ENCODE measurements at regions not wholly inside any gene's neighbourhood (a gene's known extent, or its start where the extent isn't known, plus 50 kb on each side); places are given as distances from the start of the nearest gene placed in this dataset.
"Not testable (repeated sequence)": the region's sequence is repeated elsewhere in the genome, so short reads cannot be mapped to it uniquely, and the experiment has no call there.

DNA sequence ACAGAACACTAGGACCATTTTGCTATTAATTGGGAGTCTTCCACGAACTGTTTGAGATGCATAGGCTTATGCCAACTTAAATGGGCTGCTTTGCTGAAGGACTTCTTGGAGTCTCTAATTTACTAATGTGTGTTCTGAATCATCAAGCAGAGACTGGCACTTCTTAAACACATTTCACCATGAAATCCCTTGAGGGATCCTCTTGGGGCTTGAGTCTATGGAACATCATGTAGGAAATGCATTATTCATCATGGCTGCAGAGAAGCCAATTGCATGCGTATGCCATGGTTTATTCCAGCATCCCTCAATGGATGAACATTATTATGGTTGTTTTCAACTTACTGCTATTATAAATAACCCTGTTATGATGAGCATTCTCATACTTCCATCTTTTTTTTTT, 73.4 kb downstream of the FGD2 start:
- Histone ChIP-seq H3K4me3 (ENCODE audit: low read depth, low read length) (no peak overlapping the region), H3K27me3 (ENCODE audit: control insufficient read depth, insufficient read depth, low read length) (no peaks in the 10 kb centered on the region), H3K4me1 (ENCODE audit: control insufficient read depth, insufficient read depth, low read length, poor library complexity, severe bottlenecking) (no peaks in the 10 kb centered on the region), H3K9me3 (ENCODE audit: control insufficient read depth in 2 of 2, low read length in 2 of 2) (no peaks in the 10 kb centered on the region), H3K27ac (ENCODE audit: insufficient read depth, low read length, poor library complexity, severe bottlenecking) (no peak overlapping the region), H3K36me3 (ENCODE audit: control insufficient read depth, insufficient read depth, low read length) (no peaks in the 10 kb centered on the region)
- DNase-seq (no peak), ATAC-seq (ENCODE audit: low read depth in 2 of 2) (no peak)
- Mint-ChIP-seq H3K27ac (no peak overlapping the region), H3K4me3 (no peak overlapping the region), H3K9me3 (no peaks in the 10 kb centered on the region), H3K4me1 (no peaks in the 10 kb centered on the region), H3K27me3 (peaks cover 15% of the 10 kb centered on the region), H3K36me3 (no peaks in the 10 kb centered on the region)

DNA sequence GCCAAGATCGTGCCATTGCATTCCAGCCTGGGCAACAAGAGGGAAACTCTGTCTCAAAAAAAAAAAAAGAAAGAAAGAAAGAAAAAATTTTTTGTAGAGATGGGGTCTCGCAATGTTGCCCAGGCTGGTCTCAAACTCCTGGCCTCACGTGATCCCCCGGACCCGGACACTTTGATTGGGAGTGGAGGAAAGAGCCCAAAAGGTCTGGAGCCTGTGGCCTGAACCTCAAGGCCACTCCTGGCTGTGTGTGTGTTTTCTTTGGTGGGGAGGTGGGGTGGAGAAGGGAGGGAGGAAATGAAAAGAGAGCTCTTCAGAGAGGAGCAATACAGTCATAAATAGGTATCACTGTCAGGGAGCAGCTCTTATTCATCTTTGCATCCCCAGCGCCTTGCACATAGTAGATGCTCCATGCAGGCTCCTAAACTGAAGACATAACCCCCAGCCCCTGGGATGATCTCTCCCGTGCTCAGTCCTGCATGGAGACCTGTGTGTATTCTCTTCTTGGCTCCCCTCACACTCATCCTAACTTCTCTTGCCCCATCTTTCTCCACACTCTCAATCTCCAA, 75.7 kb downstream of the FGD2 start:
- ATAC-seq (ENCODE audit: low read depth in 2 of 2): no peak
- Histone ChIP-seq H3K9me3 (ENCODE audit: control insufficient read depth in 2 of 2, low read length in 2 of 2) (no peaks in the 10 kb centered on the region), H3K4me3 (ENCODE audit: low read depth, low read length) (no peak overlapping the region), H3K27ac (ENCODE audit: insufficient read depth, low read length, poor library complexity, severe bottlenecking) (no peak overlapping the region), H3K4me1 (ENCODE audit: control insufficient read depth, insufficient read depth, low read length, poor library complexity, severe bottlenecking) (no peaks in the 10 kb centered on the region), H3K27me3 (ENCODE audit: control insufficient read depth, insufficient read depth, low read length) (no peaks in the 10 kb centered on the region), H3K36me3 (ENCODE audit: control insufficient read depth, insufficient read depth, low read length) (no peaks in the 10 kb centered on the region)
- H3K36me3 Mint-ChIP-seq: no peaks in the 10 kb centered on the region
- H3K9me3 Mint-ChIP-seq: no peaks in the 10 kb centered on the region
- H3K27me3 Mint-ChIP-seq: peaks cover 17% of the 10 kb centered on the region
- H3K27ac Mint-ChIP-seq: no peak overlapping the region
- no peak for DNase-seq
- no peaks in the 10 kb centered on the region for H3K4me1 Mint-ChIP-seq
- H3K4me3 Mint-ChIP-seq: no peak overlapping the region

DNA sequence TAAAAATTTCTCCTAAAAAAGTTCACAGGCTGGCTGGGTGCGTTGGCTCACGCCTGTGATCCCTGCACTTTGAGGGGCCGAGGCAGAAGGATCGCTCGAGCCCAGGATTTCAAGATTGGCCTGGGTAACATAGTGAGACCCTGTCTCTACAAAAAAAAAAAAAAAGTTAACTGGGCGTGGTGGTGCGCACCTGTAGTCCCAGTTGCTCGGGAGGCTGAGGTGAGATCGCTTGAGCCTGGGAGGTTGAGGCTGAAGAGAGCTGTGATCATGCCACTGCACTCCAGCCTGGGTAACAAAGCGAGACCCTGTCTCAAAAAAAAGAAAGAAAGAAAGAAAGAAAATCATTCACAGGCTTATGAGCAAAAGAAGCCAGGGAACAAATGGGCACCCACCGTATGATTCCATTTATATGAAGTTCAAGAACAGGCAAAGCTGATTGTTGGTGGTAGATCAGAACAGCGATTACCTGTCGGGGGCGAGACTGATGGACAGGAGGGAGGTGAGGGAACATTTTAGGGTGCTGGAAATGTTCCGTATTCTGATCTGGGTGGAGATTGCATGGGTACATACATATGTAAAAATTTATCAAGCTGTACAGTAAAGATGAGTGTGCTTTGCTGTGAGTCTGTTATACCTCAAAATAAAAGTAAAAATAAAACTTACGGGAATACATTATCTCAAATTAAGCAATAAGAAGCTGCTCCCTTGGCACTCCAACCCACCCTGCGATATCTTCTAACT, 77.1 kb downstream of the FGD2 start:
- Mint-ChIP-seq H3K27ac (no peak overlapping the region), H3K4me1 (no peaks in the 10 kb centered on the region), H3K36me3 (no peaks in the 10 kb centered on the region), H3K27me3 (peaks cover 17% of the 10 kb centered on the region), H3K9me3 (no peaks in the 10 kb centered on the region), H3K4me3 (no peak overlapping the region)
- no peak for DNase-seq
- Histone ChIP-seq H3K9me3 (ENCODE audit: control insufficient read depth in 2 of 2, low read length in 2 of 2) (no peaks in the 10 kb centered on the region), H3K36me3 (ENCODE audit: control insufficient read depth, insufficient read depth, low read length) (no peaks in the 10 kb centered on the region), H3K27me3 (ENCODE audit: control insufficient read depth, insufficient read depth, low read length) (no peaks in the 10 kb centered on the region), H3K4me1 (ENCODE audit: control insufficient read depth, insufficient read depth, low read length, poor library complexity, severe bottlenecking) (no peaks in the 10 kb centered on the region), H3K27ac (ENCODE audit: insufficient read depth, low read length, poor library complexity, severe bottlenecking) (no peak overlapping the region), H3K4me3 (ENCODE audit: low read depth, low read length) (no peak overlapping the region)
- ATAC-seq (ENCODE audit: low read depth in 2 of 2): no peak

DNA sequence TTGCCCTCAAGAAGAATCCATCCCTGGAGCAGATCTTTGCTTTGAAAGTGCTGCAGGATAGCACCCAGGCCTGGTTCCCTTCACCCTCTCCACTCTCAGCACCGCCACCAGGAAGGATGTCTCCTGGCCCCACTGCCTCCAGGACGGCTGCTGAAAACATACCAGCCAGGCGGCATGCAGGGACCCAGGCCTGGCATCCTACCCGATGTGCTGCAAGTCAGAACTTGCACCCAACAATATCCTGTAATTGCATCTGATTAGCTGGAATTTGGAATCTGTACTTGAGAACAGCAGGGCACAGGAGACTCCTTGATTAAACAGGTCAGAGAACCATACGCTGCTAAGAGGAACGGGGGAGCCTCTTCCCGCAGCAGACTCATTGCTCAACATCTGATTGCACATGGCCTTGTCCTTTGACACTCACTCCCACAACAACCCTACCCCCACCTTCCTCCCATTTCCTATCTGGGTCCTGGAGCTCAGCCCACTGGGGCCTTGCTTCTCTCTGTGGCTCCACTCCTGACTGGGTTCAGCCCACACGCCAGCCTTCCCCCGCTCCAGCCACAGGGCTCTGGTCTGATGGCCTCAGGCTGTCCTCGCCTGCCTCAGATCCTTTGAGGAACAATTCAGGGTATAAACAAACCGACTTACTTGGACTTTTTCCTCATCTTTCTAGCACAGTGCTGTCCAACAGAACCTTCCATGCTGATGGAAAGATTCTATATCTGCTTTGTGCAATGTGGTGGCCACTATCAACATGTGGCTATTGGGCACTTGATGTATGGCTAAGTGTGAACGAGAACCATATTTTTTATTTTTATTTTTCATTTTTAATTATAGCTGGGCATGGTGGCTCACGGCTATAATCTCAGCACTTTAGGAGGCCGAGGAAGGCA, 78.0 kb downstream of the FGD2 start:
- Mint-ChIP-seq H3K4me3 (no peak overlapping the region), H3K4me1 (no peaks in the 10 kb centered on the region), H3K9me3 (no peaks in the 10 kb centered on the region), H3K27ac (no peak overlapping the region), H3K36me3 (no peaks in the 10 kb centered on the region), H3K27me3 (peaks cover 17% of the 10 kb centered on the region)
- no peak overlapping the region for H3K27ac ChIP-seq (ENCODE audit: insufficient read depth, low read length, poor library complexity, severe bottlenecking)
- DNase-seq (no peak), ATAC-seq (ENCODE audit: low read depth in 2 of 2) (no peak)
- no peaks in the 10 kb centered on the region for H3K4me1 ChIP-seq (ENCODE audit: control insufficient read depth, insufficient read depth, low read length, poor library complexity, severe bottlenecking)
- H3K36me3 ChIP-seq (ENCODE audit: control insufficient read depth, insufficient read depth, low read length): no peaks in the 10 kb centered on the region
- H3K27me3 ChIP-seq (ENCODE audit: control insufficient read depth, insufficient read depth, low read length): no peaks in the 10 kb centered on the region
- H3K9me3 ChIP-seq (ENCODE audit: control insufficient read depth in 2 of 2, low read length in 2 of 2): no peaks in the 10 kb centered on the region
- no peak overlapping the region for H3K4me3 ChIP-seq (ENCODE audit: low read depth, low read length)

DNA sequence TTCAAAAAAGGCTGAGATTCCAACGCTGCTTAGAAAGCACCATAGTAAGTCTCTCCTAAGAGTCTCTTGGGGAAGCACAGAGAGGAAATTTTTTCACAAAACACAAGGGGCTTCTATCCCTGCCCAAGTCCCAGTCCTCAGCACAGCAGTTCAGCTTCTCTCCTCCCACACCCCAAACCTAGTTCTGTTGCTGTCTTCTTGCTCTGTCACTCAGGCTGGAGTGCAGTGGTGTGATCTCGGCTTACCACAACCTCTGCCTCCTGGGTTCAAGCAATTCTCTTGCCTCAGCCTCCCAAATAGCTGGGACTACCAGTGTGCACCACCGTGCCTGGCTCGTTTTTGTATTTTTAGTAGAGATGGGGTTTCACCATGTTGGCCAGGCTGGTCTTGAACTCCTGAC, 79.2 kb downstream of the FGD2 start:
- H3K27me3 ChIP-seq (ENCODE audit: control insufficient read depth, insufficient read depth, low read length); H3K4me1 Mint-ChIP-seq; H3K36me3 ChIP-seq (ENCODE audit: control insufficient read depth, insufficient read depth, low read length); H3K36me3 Mint-ChIP-seq; ATAC-seq (ENCODE audit: low read depth in 2 of 2); H3K9me3 Mint-ChIP-seq; H3K4me3 Mint-ChIP-seq; DNase-seq; H3K4me3 ChIP-seq (ENCODE audit: low read depth, low read length); H3K4me1 ChIP-seq (ENCODE audit: control insufficient read depth, insufficient read depth, low read length, poor library complexity, severe bottlenecking); H3K27ac ChIP-seq (ENCODE audit: insufficient read depth, low read length, poor library complexity, severe bottlenecking); H3K9me3 ChIP-seq (ENCODE audit: control insufficient read depth in 2 of 2, low read length in 2 of 2): not testable (repeated sequence)
- peak overlapping the region in 2 of 3 donors; percentile 10 to 46 for H3K27ac Mint-ChIP-seq
- peaks cover 11% of the 10 kb centered on the region for H3K27me3 Mint-ChIP-seq

DNA sequence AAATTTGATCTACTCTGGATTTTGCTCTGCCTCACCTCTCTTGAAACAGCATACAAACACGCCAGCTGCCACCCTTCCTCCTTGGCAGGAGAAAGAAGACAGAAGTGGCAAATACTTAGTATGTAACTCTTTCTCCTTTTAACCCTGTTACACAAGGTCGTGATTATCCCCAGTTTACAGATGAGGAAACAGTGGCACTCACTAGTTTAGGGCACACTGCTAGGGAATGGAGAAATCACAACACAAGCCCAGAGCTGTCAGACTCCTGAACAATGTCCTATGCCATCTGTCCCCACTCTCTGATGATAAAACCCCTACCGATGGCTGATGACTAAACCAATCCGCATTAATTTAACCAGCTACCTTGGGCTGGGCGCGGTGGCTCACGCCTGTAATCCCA, 79.7 kb downstream of the FGD2 start:
- Histone ChIP-seq H3K27ac (ENCODE audit: insufficient read depth, low read length, poor library complexity, severe bottlenecking) (no peak overlapping the region), H3K36me3 (ENCODE audit: control insufficient read depth, insufficient read depth, low read length) (no peaks in the 10 kb centered on the region), H3K4me3 (ENCODE audit: low read depth, low read length) (no peak overlapping the region), H3K27me3 (ENCODE audit: control insufficient read depth, insufficient read depth, low read length) (no peaks in the 10 kb centered on the region), H3K4me1 (ENCODE audit: control insufficient read depth, insufficient read depth, low read length, poor library complexity, severe bottlenecking) (no peaks in the 10 kb centered on the region), H3K9me3 (ENCODE audit: control insufficient read depth in 2 of 2, low read length in 2 of 2) (no peaks in the 10 kb centered on the region)
- Mint-ChIP-seq H3K4me3 (no peak overlapping the region), H3K9me3 (no peaks in the 10 kb centered on the region), H3K27me3 (peaks cover 11% of the 10 kb centered on the region), H3K27ac (peak overlapping the region; percentile 10 to 46 (median 23)), H3K4me1 (no peaks in the 10 kb centered on the region), H3K36me3 (no peaks in the 10 kb centered on the region)
- ATAC-seq (ENCODE audit: low read depth in 2 of 2) (no peak), DNase-seq (no peak)

DNA sequence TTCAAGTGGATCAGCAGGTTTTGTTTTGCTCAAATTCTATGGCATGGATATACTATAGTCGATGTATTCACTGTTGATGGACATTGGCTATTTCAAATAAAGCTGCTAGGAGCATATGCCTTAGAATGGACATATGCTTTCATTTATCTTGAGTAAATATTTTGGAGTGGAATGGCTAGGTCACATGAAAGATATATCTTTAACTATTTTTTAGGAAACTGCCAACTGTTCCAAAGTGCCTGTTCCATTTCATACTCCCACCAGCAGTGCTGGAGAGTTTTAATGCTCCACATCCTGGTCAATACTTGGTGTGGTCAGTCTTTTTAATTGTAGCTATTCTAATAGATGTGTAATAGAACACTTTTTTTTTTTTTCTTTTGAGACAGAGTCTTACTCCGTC, 81.1 kb upstream of the PIM1 start:
- Histone ChIP-seq H3K4me1 (ENCODE audit: control insufficient read depth, insufficient read depth, low read length, poor library complexity, severe bottlenecking) (no peaks in the 10 kb centered on the region), H3K27ac (ENCODE audit: insufficient read depth, low read length, poor library complexity, severe bottlenecking) (no peak overlapping the region), H3K9me3 (ENCODE audit: control insufficient read depth in 2 of 2, low read length in 2 of 2) (no peaks in the 10 kb centered on the region), H3K36me3 (ENCODE audit: control insufficient read depth, insufficient read depth, low read length) (no peaks in the 10 kb centered on the region), H3K4me3 (ENCODE audit: low read depth, low read length) (no peak overlapping the region), H3K27me3 (ENCODE audit: control insufficient read depth, insufficient read depth, low read length) (no peaks in the 10 kb centered on the region)
- Mint-ChIP-seq H3K4me1 (peaks cover 0 to 6% (median 2%) of the 10 kb centered on the region in 4 donors), H3K27me3 (peaks cover 5% of the 10 kb centered on the region), H3K27ac (no peak overlapping the region), H3K4me3 (no peak overlapping the region), H3K9me3 (peaks cover 0 to 1% (median 0%) of the 10 kb centered on the region in 7 donors), H3K36me3 (no peaks in the 10 kb centered on the region)
- ATAC-seq (ENCODE audit: low read depth in 2 of 2): no peak
- DNase-seq: no peak

Measured in CD4-positive, CD25-positive, alpha-beta regulatory T cell (primary cell).